Aorta (tissue), 5 donors: ENCODE measurements at regions not wholly inside any gene's neighbourhood (a gene's known extent, or its start where the extent isn't known, plus 50 kb on each side); places are given as distances from the start of the nearest gene placed in this dataset.

ENCODE experiments used
- ATAC-seq: fragments of 200-7000 bp; cut with Tn5 transposase; one replicate; pipeline ENCODE4 v1.9.1; 2022; ENCODE audit warnings: moderate library complexity; ENCODE audit not compliant: low FRiP score
- DNase-seq, 2 donors: peaks; one replicate each; pipeline ENCODE4 v3.0.0-alpha.2; 2020
- H3K27ac ChIP-seq, 2 donors: one replicate each; pipeline ENCODE4 v1.5.1; 2013; ENCODE audit warnings: low read length in 2 of 2, mild to moderate bottlenecking in 2 of 2, moderate library complexity in 2 of 2, control low read depth in 1 of 2, inconsistent platforms in 1 of 2, low read depth in 1 of 2
- H3K27me3 ChIP-seq, 2 donors: one replicate each; pipeline ENCODE4 v1.6.1; 2013; ENCODE audit warnings: control low read depth in 1 of 2, low read length in 1 of 2, mild to moderate bottlenecking in 1 of 2, moderate library complexity in 1 of 2; ENCODE audit not compliant: insufficient read depth in 2 of 2, control insufficient read depth in 1 of 2
- H3K36me3 ChIP-seq, 2 donors: one replicate each; pipeline ENCODE4 v1.6.1; 2013; ENCODE audit warnings: control low read depth in 1 of 2, low read length in 1 of 2, mild to moderate bottlenecking in 1 of 2; ENCODE audit not compliant: insufficient read depth in 2 of 2, control insufficient read depth in 1 of 2
- H3K4me1 ChIP-seq, 2 donors: one replicate each; pipeline ENCODE4 v1.6.1; 2013; ENCODE audit warnings: low read length in 2 of 2, control low read depth in 1 of 2, mild to moderate bottlenecking in 1 of 2, moderate library complexity in 1 of 2; ENCODE audit not compliant: insufficient read depth in 2 of 2, control insufficient read depth in 1 of 2
- H3K4me3 ChIP-seq, 2 donors: one replicate each; pipeline ENCODE4 v1.5.1; 2013; ENCODE audit warnings: low read length in 2 of 2, control low read depth in 1 of 2, mild to moderate bottlenecking in 1 of 2
- H3K9me3 ChIP-seq: one replicate; pipeline ENCODE4 v1.6.1; 2013; ENCODE audit warnings: mild to moderate bottlenecking, low read length; ENCODE audit not compliant: control insufficient read depth
- WGBS, 2 donors: extraction: QIAGEN DNeasy Blood & Tissue Kit; methylation state at CpG; one replicate each; pipeline ENCODE4 v1.1.7; 2013; 5-methylcytosine and 5-hydroxymethylcytosine counted together
- intact Hi-C, 2 donors: fragments of 100-400 bp; cut with DNase I; formaldehyde crosslinking; loops; one replicate each; pipeline versions ENCODE4 v1.14.2 to v1.15.0; 2022
- donor health status: healthy with polysubstance abuse.
- donor health status: Bipolar disorder and iron deficiency.
- donor health status: DM: no; HTN: no; CAD: no.
- donor health status: DM: no; HTN: no; CAD: no.
- donor health status: DM: yes; HTN: yes; CAD: no.

DNA sequence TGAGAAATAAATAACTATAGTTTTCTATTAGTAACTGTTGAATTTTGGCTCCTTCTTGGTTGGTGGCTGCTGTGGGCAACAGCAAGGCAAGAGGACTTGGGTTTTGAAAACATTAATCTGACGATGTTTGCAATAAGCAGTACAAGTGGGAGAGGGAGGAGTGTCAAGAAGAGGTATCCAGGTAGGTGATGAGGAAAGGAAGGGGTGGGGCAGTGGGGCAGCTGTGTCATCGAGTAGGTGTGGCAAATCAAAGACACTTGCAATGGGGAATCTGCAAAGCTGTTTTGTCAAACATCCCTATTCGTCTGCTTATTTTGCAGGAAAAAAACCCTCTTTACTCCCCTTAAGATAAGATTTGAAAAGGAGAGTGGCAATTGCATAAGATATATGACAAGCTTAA is 171.9 kb upstream of the MAP3K7 start:
- no peaks in the 10 kb centered on the region for H3K4me1 ChIP-seq

GRCh38 chr6:90753820-90754643 is 167.2 kb upstream of the MAP3K7 start:
- WGBS, 2 donors, result 26 to 32% methylated on average over 8 of the region's 8 CpGs
- no peaks in the 10 kb centered on the region for H3K9me3 ChIP-seq
- no peaks in the 10 kb centered on the region for H3K27me3 ChIP-seq
- DNase-seq (no peak), ATAC-seq (no peak)
- intact Hi-C loops, result no loop called here
- no peak overlapping the region for H3K27ac ChIP-seq
- no peaks in the 10 kb centered on the region for H3K36me3 ChIP-seq
- H3K4me3 ChIP-seq, result no peak overlapping the region
- H3K4me1 ChIP-seq, result no peaks in the 10 kb centered on the region

More for the DNA sequence above, 171.9 kb upstream of the MAP3K7 start:
- Histone ChIP-seq H3K9me3 (no peaks in the 10 kb centered on the region), H3K36me3 (no peaks in the 10 kb centered on the region), H3K27ac (no peak overlapping the region), H3K4me3 (no peak overlapping the region), H3K27me3 (no peaks in the 10 kb centered on the region)
- ATAC-seq (no peak), DNase-seq (no peak)
- intact Hi-C loops, result no loop called here
- 65 to 75% methylated on average over 3 of the region's 3 CpGs for WGBS, 2 donors

- WGBS, 2 donors, result 62 to 63% methylated on average over 4 of the region's 4 CpGs
- Histone ChIP-seq H3K36me3 (no peaks in the 10 kb centered on the region), H3K27ac (no peak overlapping the region), H3K4me3 (no peak overlapping the region), H3K27me3 (no peaks in the 10 kb centered on the region), H3K9me3 (no peaks in the 10 kb centered on the region), H3K4me1 (no peaks in the 10 kb centered on the region)
- ATAC-seq (no peak), DNase-seq (no peak)
- intact Hi-C loops, result no loop called here
These were observed 152.9 kb upstream of the MAP3K7 start for GRCh38 chr6:90739802-90740201.

- no peaks in the 10 kb centered on the region for H3K36me3 ChIP-seq
- intact Hi-C loops, result no loop called here
- no peaks in the 10 kb centered on the region for H3K27me3 ChIP-seq
- ATAC-seq (no peak), DNase-seq (no peak)
- no peak overlapping the region for H3K27ac ChIP-seq
- H3K9me3 ChIP-seq, result no peaks in the 10 kb centered on the region
- H3K4me1 ChIP-seq, result no peaks in the 10 kb centered on the region
- 54 to 70% methylated on average over 7 of the region's 7 CpGs for WGBS, 2 donors
- no peak overlapping the region for H3K4me3 ChIP-seq
These were observed 152.5 kb upstream of the MAP3K7 start for GRCh38 chr6:90739339-90739738.

DNA sequence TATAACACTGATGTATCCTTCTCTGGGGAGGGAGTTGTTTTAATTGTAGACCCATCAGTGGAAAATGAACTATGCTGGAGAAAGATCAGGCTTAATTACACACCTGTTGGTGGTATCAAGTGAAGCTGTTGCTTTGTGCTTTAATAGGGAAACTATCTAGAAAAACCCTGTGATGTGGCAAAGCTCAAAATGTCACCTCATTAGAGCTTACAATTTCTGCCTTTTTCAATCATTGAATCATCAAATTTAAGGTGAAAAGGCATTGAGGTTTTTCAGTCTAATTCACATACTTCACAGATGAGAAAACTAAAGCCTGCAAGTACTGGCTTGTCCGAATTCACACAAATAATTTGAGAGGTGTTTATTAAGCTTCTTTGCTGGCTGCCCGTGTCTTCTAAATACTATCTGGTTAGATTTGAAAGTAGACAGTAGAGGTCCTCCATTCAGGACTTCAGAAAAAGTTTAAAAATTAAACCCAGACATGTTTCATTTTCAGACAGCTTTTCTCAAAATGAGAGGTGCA is 143.3 kb upstream of the MAP3K7 start:
- H3K36me3 ChIP-seq, result no peaks in the 10 kb centered on the region
- no peaks in the 10 kb centered on the region for H3K27me3 ChIP-seq
- no peak overlapping the region for H3K4me3 ChIP-seq
- no peak for DNase-seq
- 70 to 77% methylated on average over 2 of the region's 2 CpGs for WGBS, 2 donors
- H3K9me3 ChIP-seq, result no peaks in the 10 kb centered on the region
- ATAC-seq, result no peak
- no peak overlapping the region for H3K27ac ChIP-seq
- no peaks in the 10 kb centered on the region for H3K4me1 ChIP-seq
- intact Hi-C loops, result no loop called here

- H3K36me3 ChIP-seq, result no peaks in the 10 kb centered on the region
- DNase-seq (no peak), ATAC-seq (no peak)
- 47 to 76% methylated on average over 2 of the region's 2 CpGs for WGBS, 2 donors
- H3K27me3 ChIP-seq, result no peaks in the 10 kb centered on the region
- no peaks in the 10 kb centered on the region for H3K9me3 ChIP-seq
- no peak overlapping the region for H3K27ac ChIP-seq
- no peaks in the 10 kb centered on the region for H3K4me1 ChIP-seq
- no peak overlapping the region for H3K4me3 ChIP-seq
- intact Hi-C loops, result no loop called here
These were observed 142.2 kb upstream of the MAP3K7 start for GRCh38 chr6:90729057-90729456.

- DNase-seq (no peak), ATAC-seq (no peak)
- H3K27me3 ChIP-seq, result no peaks in the 10 kb centered on the region
- H3K27ac ChIP-seq, result no peak overlapping the region
- no peak overlapping the region for H3K4me3 ChIP-seq
- no peaks in the 10 kb centered on the region for H3K36me3 ChIP-seq
- no peaks in the 10 kb centered on the region for H3K4me1 ChIP-seq
- 52 to 67% methylated on average over 2 of the region's 2 CpGs for WGBS, 2 donors
- intact Hi-C loops, result no loop called here
- no peaks in the 10 kb centered on the region for H3K9me3 ChIP-seq
These were observed 135.8 kb upstream of the MAP3K7 start for GRCh38 chr6:90722648-90723047.

DNA sequence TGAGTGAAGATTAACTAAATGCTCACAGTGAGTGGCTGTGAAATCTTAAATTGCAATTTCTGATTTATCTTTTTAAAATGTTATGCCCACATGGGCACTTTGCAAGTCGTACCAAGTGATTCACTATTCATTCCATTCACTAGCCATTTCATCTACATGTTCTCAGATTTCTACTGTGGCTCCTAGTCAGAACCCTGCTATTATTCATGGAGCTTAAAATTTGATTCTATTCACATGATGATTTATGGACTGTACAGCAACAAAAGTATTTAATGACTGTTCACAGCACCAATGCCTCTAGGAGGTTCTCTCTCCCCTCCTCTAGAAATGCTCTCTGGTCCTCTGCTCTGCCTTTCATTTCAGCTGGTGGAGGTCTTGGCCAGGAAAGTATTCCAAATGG is 133.5 kb upstream of the MAP3K7 start:
- Histone ChIP-seq H3K4me3 (no peak overlapping the region), H3K9me3 (no peaks in the 10 kb centered on the region), H3K27me3 (no peaks in the 10 kb centered on the region), H3K36me3 (no peaks in the 10 kb centered on the region), H3K27ac (no peak overlapping the region), H3K4me1 (no peaks in the 10 kb centered on the region)
- WGBS, 2 donors, result 24 to 30% methylated on average over 1 of the region's 1 CpG
- DNase-seq (no peak), ATAC-seq (no peak)
- intact Hi-C loops, result no loop called here
